ENCODE measurements at regions not wholly inside any gene's neighbourhood (a gene's known extent, or its start where the extent isn't known, plus 50 kb on each side); places are given as distances from the start of the nearest gene placed in this dataset.

DNA sequence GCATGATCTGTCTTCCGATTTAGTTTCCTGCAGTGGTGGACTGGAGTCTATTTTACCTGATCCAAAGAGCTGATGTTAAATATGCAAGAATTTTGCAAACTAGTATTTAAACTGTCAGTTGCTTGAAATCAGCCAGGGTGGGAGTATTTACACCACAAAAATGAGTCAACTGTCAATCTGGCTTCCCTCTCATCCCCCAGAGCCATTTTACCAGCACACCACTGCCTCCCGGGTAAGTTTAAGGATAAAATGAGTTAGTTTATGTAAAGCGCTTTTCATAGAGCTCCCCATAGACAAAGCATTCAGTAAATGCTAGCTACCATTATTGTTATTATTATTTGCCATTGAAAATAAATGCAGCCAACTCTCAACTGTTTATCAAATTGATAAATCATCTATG, 106.3 kb upstream of the FRMD6 start:
- no peaks in the 10 kb centered on the region for H3K4me1 Mint-ChIP-seq
- intact Hi-C loops (cut with micrococcal nuclease) = no loop called here
- no peaks in the 10 kb centered on the region for H3K36me3 Mint-ChIP-seq (ENCODE audit: low read depth)
- CTCF ChIA-PET = no interaction called here
- peaks cover 9% of the 10 kb centered on the region for H3K27me3 Mint-ChIP-seq
- ATAC-seq (ENCODE audit: low read depth) (no peak), DNase-seq (no peak)
- no peaks in the 10 kb centered on the region for H3K9me3 Mint-ChIP-seq
- TF ChIP-seq, protein P1, sequence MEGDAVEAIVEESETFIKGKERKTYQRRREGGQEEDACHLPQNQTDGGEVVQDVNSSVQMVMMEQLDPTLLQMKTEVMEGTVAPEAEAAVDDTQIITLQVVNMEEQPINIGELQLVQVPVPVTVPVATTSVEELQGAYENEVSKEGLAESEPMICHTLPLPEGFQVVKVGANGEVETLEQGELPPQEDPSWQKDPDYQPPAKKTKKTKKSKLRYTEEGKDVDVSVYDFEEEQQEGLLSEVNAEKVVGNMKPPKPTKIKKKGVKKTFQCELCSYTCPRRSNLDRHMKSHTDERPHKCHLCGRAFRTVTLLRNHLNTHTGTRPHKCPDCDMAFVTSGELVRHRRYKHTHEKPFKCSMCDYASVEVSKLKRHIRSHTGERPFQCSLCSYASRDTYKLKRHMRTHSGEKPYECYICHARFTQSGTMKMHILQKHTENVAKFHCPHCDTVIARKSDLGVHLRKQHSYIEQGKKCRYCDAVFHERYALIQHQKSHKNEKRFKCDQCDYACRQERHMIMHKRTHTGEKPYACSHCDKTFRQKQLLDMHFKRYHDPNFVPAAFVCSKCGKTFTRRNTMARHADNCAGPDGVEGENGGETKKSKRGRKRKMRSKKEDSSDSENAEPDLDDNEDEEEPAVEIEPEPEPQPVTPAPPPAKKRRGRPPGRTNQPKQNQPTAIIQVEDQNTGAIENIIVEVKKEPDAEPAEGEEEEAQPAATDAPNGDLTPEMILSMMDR (IDR thresholded peaks at IDR 0.05) = no peak
- no peak overlapping the region for H3K27ac Mint-ChIP-seq
- no peak overlapping the region for H3K4me3 Mint-ChIP-seq
- POLR2A ChIA-PET = no interaction called here

DNA sequence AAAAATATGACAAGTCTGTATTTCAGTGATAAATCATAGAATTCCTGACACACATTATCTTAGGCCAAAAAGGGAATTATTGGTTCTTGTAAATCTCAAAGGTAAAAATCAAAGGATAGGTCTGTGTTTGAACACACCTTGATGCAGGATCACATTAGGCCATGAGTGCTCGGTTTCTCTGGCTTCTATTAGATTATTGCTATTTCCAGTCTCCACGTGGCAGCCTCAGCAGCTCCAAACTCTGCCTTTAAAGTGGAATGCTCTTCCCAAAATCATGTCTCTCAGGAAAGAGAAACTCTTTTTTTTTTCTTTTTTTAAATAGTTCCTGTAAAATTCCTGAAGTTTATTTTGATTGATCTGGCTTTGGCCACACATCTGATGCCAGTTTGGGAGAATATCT, 105.6 kb upstream of the FRMD6 start:
- Mint-ChIP-seq H3K36me3 (ENCODE audit: low read depth) (no peaks in the 10 kb centered on the region), H3K4me1 (no peaks in the 10 kb centered on the region), H3K27me3 (peaks cover 13% of the 10 kb centered on the region), H3K4me3 (no peak overlapping the region), H3K9me3 (no peaks in the 10 kb centered on the region), H3K27ac (no peak overlapping the region)
- ATAC-seq (ENCODE audit: low read depth) = no peak
- TF ChIP-seq, protein P1 (IDR thresholded peaks at IDR 0.05) = no peak
- intact Hi-C loops (cut with micrococcal nuclease) = no loop called here
- POLR2A ChIA-PET = no interaction called here
- no peak for DNase-seq
- CTCF ChIA-PET = no interaction called here

DNA sequence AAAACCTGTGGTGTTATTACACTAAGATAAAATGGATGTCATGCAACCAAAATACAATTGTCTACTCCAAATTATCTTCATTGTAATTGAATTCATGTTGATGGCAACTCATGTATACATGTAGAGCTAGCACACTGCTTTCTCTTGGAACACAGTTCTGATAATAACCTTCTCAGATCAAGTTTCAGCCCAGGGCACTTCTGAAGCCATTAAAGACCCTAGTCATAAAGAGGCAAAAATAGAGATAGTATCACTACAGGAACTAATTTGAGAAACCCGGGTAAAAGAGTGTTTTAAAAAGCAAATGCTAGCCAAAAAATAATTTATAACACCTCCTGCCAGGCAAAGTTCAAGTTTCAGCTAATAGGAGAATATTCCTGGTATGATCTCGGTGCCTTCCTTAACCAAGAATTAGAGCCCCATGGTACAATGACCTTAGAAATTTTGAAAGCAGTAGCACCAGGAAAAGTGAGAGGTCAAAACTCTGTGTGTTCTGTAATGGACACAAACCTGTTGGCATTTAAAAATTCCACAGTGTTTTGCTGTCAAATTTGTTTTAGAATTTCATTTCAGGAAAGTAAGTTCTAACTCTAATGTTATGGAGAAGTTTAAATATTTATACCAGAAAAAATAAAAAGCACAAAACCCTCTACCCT, 105.0 kb upstream of the FRMD6 start:
- ATAC-seq (ENCODE audit: low read depth) (no peak), DNase-seq (no peak)
- H3K4me3 Mint-ChIP-seq = no peak overlapping the region
- no peaks in the 10 kb centered on the region for H3K4me1 Mint-ChIP-seq
- TF ChIP-seq, protein P1 (IDR thresholded peaks at IDR 0.05) = no peak
- no peaks in the 10 kb centered on the region for H3K36me3 Mint-ChIP-seq (ENCODE audit: low read depth)
- H3K27me3 Mint-ChIP-seq = peaks cover 11% of the 10 kb centered on the region
- POLR2A ChIA-PET = no interaction called here
- H3K9me3 Mint-ChIP-seq = no peaks in the 10 kb centered on the region
- H3K27ac Mint-ChIP-seq = no peak overlapping the region
- CTCF ChIA-PET = no interaction called here
- intact Hi-C loops (cut with micrococcal nuclease) = no loop called here

DNA sequence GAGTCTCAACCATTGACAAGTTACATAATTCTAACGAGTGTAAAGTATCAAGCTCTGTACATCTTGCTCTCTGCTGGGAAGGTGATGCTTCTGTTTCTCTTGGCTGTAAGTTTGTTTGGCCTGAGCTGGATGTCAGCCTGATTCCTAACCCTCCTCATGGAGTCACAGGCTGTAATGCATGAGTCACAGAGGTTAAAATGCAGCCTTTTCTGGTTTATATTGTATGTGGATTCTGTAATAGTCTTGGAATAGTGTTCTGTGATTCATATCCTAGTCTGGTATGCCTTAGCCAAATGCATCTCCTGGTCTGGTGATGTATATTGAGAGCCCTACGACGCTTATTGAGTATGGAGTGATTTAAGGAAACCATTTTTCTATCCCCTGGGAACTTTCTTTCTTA, 104.5 kb upstream of the FRMD6 start:
- TF ChIP-seq, protein P1 (IDR thresholded peaks at IDR 0.05) = no peak
- H3K4me1 Mint-ChIP-seq = no peaks in the 10 kb centered on the region
- ATAC-seq (ENCODE audit: low read depth) (no peak), DNase-seq (no peak)
- H3K27ac Mint-ChIP-seq = no peak overlapping the region
- intact Hi-C loops (cut with micrococcal nuclease) = no loop called here
- CTCF ChIA-PET = no interaction called here
- peaks cover 14% of the 10 kb centered on the region for H3K27me3 Mint-ChIP-seq
- H3K9me3 Mint-ChIP-seq = no peaks in the 10 kb centered on the region
- POLR2A ChIA-PET = no interaction called here
- H3K36me3 Mint-ChIP-seq (ENCODE audit: low read depth) = no peaks in the 10 kb centered on the region
- no peak overlapping the region for H3K4me3 Mint-ChIP-seq

DNA sequence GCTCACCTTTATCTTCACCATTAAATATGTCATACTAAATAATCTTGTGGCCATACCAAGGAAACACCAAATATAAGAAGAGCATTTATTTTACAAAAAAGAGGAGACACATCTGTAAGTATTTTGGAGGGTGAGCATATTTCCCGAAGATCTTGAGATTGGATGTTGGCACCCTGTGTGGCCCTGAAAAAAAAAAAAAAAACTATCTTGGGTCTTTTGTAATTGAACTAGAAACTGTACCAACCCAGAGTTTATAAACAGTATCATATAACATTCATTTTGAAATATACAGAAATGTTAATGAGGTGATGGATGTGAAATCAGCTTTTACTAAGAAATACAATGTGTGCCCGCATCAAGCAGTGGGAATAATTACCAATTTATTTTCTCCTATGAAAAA, 104.0 kb upstream of the FRMD6 start:
- TF ChIP-seq, protein P1 (IDR thresholded peaks at IDR 0.05) = no peak
- intact Hi-C loops (cut with micrococcal nuclease) = no loop called here
- ChIA-PET CTCF (no interaction called here), POLR2A (no interaction called here)
- Mint-ChIP-seq H3K4me3 (no peak overlapping the region), H3K9me3 (no peaks in the 10 kb centered on the region), H3K4me1 (no peaks in the 10 kb centered on the region), H3K36me3 (ENCODE audit: low read depth) (no peaks in the 10 kb centered on the region), H3K27me3 (peaks cover 15% of the 10 kb centered on the region), H3K27ac (no peak overlapping the region)
- no peak for DNase-seq
- ATAC-seq (ENCODE audit: low read depth) = no peak
